Glomerular visceral epithelial cell (primary cell): ENCODE measurements at regions not wholly inside any gene's neighbourhood (a gene's known extent, or its start where the extent isn't known, plus 50 kb on each side); places are given as distances from the start of the nearest gene placed in this dataset.

ENCODE experiments used
- DNase-seq: peaks from one replicate; pipeline ENCODE4 v3.0.0-alpha.2; 2016; ENCODE audit errors: extremely low spot score

- peak; percentile 92 for DNase-seq
Observed at GRCh38 chr5:67301285-67301903, 104.8 kb upstream of the CD180 start.

- no peak for DNase-seq
Observed at GRCh38 chr5:67300326-67300725, 103.7 kb upstream of the CD180 start.

GRCh38 chr5:67299231-67299735, 102.7 kb upstream of the CD180 start:
- DNase-seq = peak; percentile 37

GRCh38 chr5:67297802-67298532, 101.4 kb upstream of the CD180 start:
- DNase-seq = no peak

GRCh38 chr5:67297376-67297775, 100.8 kb upstream of the CD180 start:
- no peak for DNase-seq

GRCh38 chr5:67294266-67294938, 97.8 kb upstream of the CD180 start:
- DNase-seq = no peak

GRCh38 chr5:67293226-67293625, 96.6 kb upstream of the CD180 start:
- no peak for DNase-seq

GRCh38 chr5:67292201-67292940, 95.8 kb upstream of the CD180 start:
- DNase-seq = no peak

- no peak for DNase-seq
Observed at GRCh38 chr5:67291671-67292070, 95.1 kb upstream of the CD180 start.

GRCh38 chr5:67291066-67291465, 94.5 kb upstream of the CD180 start:
- no peak for DNase-seq

GRCh38 chr5:67290655-67291054, 94.1 kb upstream of the CD180 start:
- DNase-seq = no peak

GRCh38 chr5:67289763-67290521, 93.3 kb upstream of the CD180 start:
- DNase-seq = no peak

GRCh38 chr5:67287510-67288268, 91.1 kb upstream of the CD180 start:
- no peak for DNase-seq

GRCh38 chr5:67286006-67286405, 89.4 kb upstream of the CD180 start:
- DNase-seq = no peak

GRCh38 chr5:67283988-67284487, 87.4 kb upstream of the CD180 start:
- no peak for DNase-seq

- DNase-seq = no peak
Observed at GRCh38 chr5:67283275-67283987, 86.8 kb upstream of the CD180 start.

GRCh38 chr5:67281874-67282273, 85.3 kb upstream of the CD180 start:
- no peak for DNase-seq

GRCh38 chr5:67273689-67274356, 77.2 kb upstream of the CD180 start:
- no peak for DNase-seq

- no peak for DNase-seq
Observed at GRCh38 chr5:67272453-67273130, 76.0 kb upstream of the CD180 start.
